ENCODE measurements at regions not wholly inside any gene's neighbourhood (a gene's known extent, or its start where the extent isn't known, plus 50 kb on each side); places are given as distances from the start of the nearest gene placed in this dataset.

DNA sequence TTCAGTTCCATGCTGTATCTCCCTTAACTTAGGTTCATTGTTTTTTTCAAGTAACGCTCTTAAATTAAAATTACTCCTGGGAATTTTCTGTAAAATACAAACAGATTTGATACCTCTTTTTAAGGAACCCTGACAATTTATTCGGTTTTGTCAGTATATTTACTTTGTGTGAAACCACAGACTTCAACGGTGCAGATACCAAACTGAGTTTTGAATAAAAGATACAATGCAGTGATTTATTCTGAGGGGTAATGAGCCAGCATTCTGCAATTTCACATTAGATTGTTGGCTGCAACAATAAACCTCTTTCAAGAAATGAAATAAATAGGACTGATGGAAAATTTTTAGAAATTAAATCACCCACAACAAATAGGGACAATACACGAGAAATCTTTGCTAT is 308.6 kb upstream of the EDIL3 start:
- TF ChIP-seq, protein P1, sequence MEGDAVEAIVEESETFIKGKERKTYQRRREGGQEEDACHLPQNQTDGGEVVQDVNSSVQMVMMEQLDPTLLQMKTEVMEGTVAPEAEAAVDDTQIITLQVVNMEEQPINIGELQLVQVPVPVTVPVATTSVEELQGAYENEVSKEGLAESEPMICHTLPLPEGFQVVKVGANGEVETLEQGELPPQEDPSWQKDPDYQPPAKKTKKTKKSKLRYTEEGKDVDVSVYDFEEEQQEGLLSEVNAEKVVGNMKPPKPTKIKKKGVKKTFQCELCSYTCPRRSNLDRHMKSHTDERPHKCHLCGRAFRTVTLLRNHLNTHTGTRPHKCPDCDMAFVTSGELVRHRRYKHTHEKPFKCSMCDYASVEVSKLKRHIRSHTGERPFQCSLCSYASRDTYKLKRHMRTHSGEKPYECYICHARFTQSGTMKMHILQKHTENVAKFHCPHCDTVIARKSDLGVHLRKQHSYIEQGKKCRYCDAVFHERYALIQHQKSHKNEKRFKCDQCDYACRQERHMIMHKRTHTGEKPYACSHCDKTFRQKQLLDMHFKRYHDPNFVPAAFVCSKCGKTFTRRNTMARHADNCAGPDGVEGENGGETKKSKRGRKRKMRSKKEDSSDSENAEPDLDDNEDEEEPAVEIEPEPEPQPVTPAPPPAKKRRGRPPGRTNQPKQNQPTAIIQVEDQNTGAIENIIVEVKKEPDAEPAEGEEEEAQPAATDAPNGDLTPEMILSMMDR (IDR thresholded peaks at IDR 0.05; ENCODE audit: control extremely low read depth in 1 of 3, insufficient read depth in 1 of 3, low read depth in 1 of 3, low read length in 3 of 3): no peak
- TF ChIP-seq POLR2A (IDR thresholded peaks at IDR 0.05; ENCODE audit: control extremely low read depth in 1 of 2, low read depth in 2 of 2, low read length in 2 of 2): no peak
- TF ChIP-seq CHD2 (IDR thresholded peaks at IDR 0.05; ENCODE audit: low read length): no peak
- TF ChIP-seq KDM1A (IDR thresholded peaks at IDR 0.05; ENCODE audit: borderline replicate concordance, low read length): no peak
- no peak for TF ChIP-seq GABPA (IDR thresholded peaks at IDR 0.05; ENCODE audit: borderline replicate concordance, insufficient read depth, low read length)
- TF ChIP-seq TAF7 (optimal IDR thresholded peaks at IDR 0.05; ENCODE audit: borderline replicate concordance, low read depth, low read length): no peak
- no peak for TF ChIP-seq ASH2L (IDR thresholded peaks at IDR 0.05; ENCODE audit: low read length)
- no peak for TF ChIP-seq EP300 (IDR thresholded peaks at IDR 0.05; ENCODE audit: borderline replicate concordance in 1 of 2, low read depth in 2 of 2, low read length in 2 of 2)

All from H1 (cell line).